SK-N-SH treated with all-trans-retinoic acid at 6 μM for 48 hours (cell line): ENCODE measurements at regions not wholly inside any gene's neighbourhood (a gene's known extent, or its start where the extent isn't known, plus 50 kb on each side); places are given as distances from the start of the nearest gene placed in this dataset.

ENCODE experiments used
- ATAC-seq: fragments of 200-7000 bp; cut with Tn5 transposase; 3 replicates; pipeline ENCODE4 v1.9.1; 2020; ENCODE audit warnings: mild to moderate bottlenecking, moderate library complexity
- ARNTL ChIP-seq: fragments of 450-650 bp; formaldehyde crosslinking; IDR thresholded peaks from 2 replicates; pipeline ENCODE4 v1.5.0; 2020; ENCODE audit warnings: low read depth, mild to moderate bottlenecking, moderate library complexity, borderline replicate concordance
- BACH2 ChIP-seq: fragments of 250-450 bp; sonication (Bioruptor Pico); IDR thresholded peaks from 2 replicates; pipeline ENCODE4 v1.9.0; 2021; ENCODE audit warnings: mild to moderate bottlenecking, borderline replicate concordance
- CREB5 ChIP-seq: fragments of 250-450 bp; sonication (Bioruptor Pico); IDR thresholded peaks from 2 replicates; pipeline ENCODE4 v1.5.1; 2020; ENCODE audit warnings: low read depth, mild to moderate bottlenecking, moderate library complexity
- CSRNP3 ChIP-seq: fragments of 250-450 bp; sonication (Bioruptor Pico); IDR thresholded peaks from 2 replicates; pipeline ENCODE4 v1.5.1; 2021; ENCODE audit warnings: mild to moderate bottlenecking, moderate library complexity
- ESRRG ChIP-seq: fragments of 250-450 bp; sonication (Bioruptor Pico); IDR thresholded peaks from 2 replicates; pipeline ENCODE4 v1.6.1; 2021; ENCODE audit warnings: mild to moderate bottlenecking
- ISL1 ChIP-seq: fragments of 250-450 bp; sonication (Bioruptor Pico); IDR thresholded peaks from 2 replicates; pipeline ENCODE4 v2.1.2; 2022; ENCODE audit warnings: mild to moderate bottlenecking, moderate library complexity
- OSR1 ChIP-seq: fragments of 250-450 bp; sonication (Bioruptor Pico); IDR thresholded peaks from 2 replicates; pipeline ENCODE4 v1.8.0; 2022; ENCODE audit warnings: moderate library complexity, mild to moderate bottlenecking, inconsistent platforms
- PATZ1 ChIP-seq: fragments of 250-450 bp; sonication (Bioruptor Pico); IDR thresholded peaks from 2 replicates; pipeline ENCODE4 v1.8.0; 2020; ENCODE audit warnings: mild to moderate bottlenecking, moderate library complexity, borderline replicate concordance
- PPARA ChIP-seq: fragments of 250-450 bp; sonication (Bioruptor Pico); IDR thresholded peaks from 2 replicates; pipeline ENCODE4 v1.5.0; 2020; ENCODE audit warnings: mild to moderate bottlenecking, borderline replicate concordance
- RARB ChIP-seq: fragments of 250-450 bp; sonication (Bioruptor Pico); IDR thresholded peaks from 2 replicates; pipeline ENCODE4 v1.8.0; 2021; ENCODE audit warnings: mild to moderate bottlenecking, moderate library complexity
- SNAI2 ChIP-seq: fragments of 250-450 bp; sonication (Bioruptor Pico); IDR thresholded peaks from 2 replicates; pipeline ENCODE4 v1.5.0; 2020; ENCODE audit warnings: mild to moderate bottlenecking, moderate library complexity
- TCF4 ChIP-seq: fragments of 250-450 bp; sonication (Bioruptor Pico); IDR thresholded peaks from 2 replicates; pipeline ENCODE4 v1.8.0; 2021; ENCODE audit warnings: mild to moderate bottlenecking, moderate library complexity, borderline replicate concordance
- TOX ChIP-seq: fragments of 250-450 bp; sonication (Bioruptor Pico); IDR thresholded peaks from 2 replicates; pipeline ENCODE4 v1.8.0; 2021; ENCODE audit warnings: mild to moderate bottlenecking, moderate library complexity, borderline replicate concordance
- ZC3H10 ChIP-seq: fragments of 250-450 bp; sonication (Bioruptor Pico); IDR thresholded peaks from 2 replicates; pipeline ENCODE4 v1.5.1; 2021; ENCODE audit warnings: mild to moderate bottlenecking, moderate library complexity
- ZFP3 ChIP-seq: fragments of 250-450 bp; sonication (Bioruptor Pico); IDR thresholded peaks from 2 replicates; pipeline ENCODE4 v1.5.0; 2020; ENCODE audit warnings: mild to moderate bottlenecking, moderate library complexity
- ZNF565 ChIP-seq: fragments of 450-650 bp; formaldehyde crosslinking; conservative IDR thresholded peaks from 2 replicates; pipeline ENCODE4 v1.5.0; 2020; ENCODE audit warnings: low read depth, mild to moderate bottlenecking, moderate library complexity
- ZNF70 ChIP-seq: fragments of 450-650 bp; formaldehyde crosslinking; IDR thresholded peaks from 2 replicates; pipeline ENCODE4 v1.5.0; 2020; ENCODE audit warnings: mild to moderate bottlenecking, moderate library complexity
- ZNF8 ChIP-seq: fragments of 450-650 bp; formaldehyde crosslinking; IDR thresholded peaks from 2 replicates; pipeline ENCODE4 v1.5.0; 2020; ENCODE audit warnings: mild to moderate bottlenecking, moderate library complexity
- TF ChIP-seq, protein P1 (sequence below): fragments of 250-450 bp; sonication (Bioruptor Pico); IDR thresholded peaks from 2 replicates; pipeline ENCODE4 v1.8.0; 2021; ENCODE audit warnings: low read depth, mild to moderate bottlenecking, moderate library complexity, borderline replicate concordance
- TF ChIP-seq, protein P2 (sequence below): fragments of 250-450 bp; sonication (Bioruptor Pico); IDR thresholded peaks from 2 replicates; pipeline ENCODE4 v1.5.0; 2020; ENCODE audit warnings: mild to moderate bottlenecking, moderate library complexity

DNA sequence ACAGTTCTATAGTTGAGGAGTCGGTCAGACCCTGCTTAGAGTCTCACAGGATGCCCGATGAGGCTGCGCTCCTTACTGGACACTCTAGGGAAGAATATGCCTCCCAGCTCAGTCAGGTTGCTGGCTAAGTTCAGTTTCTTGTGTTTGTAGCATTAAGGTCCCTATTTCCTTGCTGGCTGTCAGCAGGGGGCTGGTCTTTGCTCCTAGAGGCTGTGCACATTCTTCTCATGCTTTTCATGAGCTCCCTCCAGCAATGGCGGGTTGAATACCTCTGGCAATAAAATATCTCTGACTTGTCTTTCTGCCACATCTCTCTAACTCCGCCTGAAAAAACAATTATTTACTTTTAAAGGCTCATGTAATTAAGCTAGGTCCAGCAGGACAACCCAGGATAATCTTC, 79.4 kb upstream of the DNAJC10 start:
- TF ChIP-seq PPARA (CRISPR knock-in tag) (no peak), ESRRG (CRISPR knock-in tag) (no peak), BACH2 (CRISPR knock-in tag) (no peak), PATZ1 (CRISPR knock-in tag) (no peak), ARNTL (CRISPR knock-in tag) (no peak), TOX (no peak), ZNF565 (CRISPR knock-in tag) (no peak), ZNF8 (no peak), OSR1 (no peak), ZFP3 (CRISPR knock-in tag) (no peak), ISL1 (CRISPR knock-in tag) (no peak), RARB (CRISPR knock-in tag) (no peak), TCF4 (CRISPR knock-in tag) (no peak), SNAI2 (no peak), CREB5 (CRISPR knock-in tag) (no peak), ZNF70 (CRISPR knock-in tag) (no peak), CSRNP3 (no peak), ZC3H10 (CRISPR knock-in tag) (no peak)
- TF ChIP-seq, protein P1, sequence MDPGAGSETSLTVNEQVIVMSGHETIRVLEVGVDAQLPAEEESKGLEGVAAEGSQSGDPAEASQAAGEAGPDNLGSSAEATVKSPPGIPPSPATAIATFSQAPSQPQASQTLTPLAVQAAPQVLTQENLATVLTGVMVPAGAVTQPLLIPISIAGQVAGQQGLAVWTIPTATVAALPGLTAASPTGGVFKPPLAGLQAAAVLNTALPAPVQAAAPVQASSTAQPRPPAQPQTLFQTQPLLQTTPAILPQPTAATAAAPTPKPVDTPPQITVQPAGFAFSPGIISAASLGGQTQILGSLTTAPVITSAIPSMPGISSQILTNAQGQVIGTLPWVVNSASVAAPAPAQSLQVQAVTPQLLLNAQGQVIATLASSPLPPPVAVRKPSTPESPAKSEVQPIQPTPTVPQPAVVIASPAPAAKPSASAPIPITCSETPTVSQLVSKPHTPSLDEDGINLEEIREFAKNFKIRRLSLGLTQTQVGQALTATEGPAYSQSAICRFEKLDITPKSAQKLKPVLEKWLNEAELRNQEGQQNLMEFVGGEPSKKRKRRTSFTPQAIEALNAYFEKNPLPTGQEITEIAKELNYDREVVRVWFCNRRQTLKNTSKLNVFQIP (CRISPR knock-in tag) = no peak
- TF ChIP-seq, protein P2, sequence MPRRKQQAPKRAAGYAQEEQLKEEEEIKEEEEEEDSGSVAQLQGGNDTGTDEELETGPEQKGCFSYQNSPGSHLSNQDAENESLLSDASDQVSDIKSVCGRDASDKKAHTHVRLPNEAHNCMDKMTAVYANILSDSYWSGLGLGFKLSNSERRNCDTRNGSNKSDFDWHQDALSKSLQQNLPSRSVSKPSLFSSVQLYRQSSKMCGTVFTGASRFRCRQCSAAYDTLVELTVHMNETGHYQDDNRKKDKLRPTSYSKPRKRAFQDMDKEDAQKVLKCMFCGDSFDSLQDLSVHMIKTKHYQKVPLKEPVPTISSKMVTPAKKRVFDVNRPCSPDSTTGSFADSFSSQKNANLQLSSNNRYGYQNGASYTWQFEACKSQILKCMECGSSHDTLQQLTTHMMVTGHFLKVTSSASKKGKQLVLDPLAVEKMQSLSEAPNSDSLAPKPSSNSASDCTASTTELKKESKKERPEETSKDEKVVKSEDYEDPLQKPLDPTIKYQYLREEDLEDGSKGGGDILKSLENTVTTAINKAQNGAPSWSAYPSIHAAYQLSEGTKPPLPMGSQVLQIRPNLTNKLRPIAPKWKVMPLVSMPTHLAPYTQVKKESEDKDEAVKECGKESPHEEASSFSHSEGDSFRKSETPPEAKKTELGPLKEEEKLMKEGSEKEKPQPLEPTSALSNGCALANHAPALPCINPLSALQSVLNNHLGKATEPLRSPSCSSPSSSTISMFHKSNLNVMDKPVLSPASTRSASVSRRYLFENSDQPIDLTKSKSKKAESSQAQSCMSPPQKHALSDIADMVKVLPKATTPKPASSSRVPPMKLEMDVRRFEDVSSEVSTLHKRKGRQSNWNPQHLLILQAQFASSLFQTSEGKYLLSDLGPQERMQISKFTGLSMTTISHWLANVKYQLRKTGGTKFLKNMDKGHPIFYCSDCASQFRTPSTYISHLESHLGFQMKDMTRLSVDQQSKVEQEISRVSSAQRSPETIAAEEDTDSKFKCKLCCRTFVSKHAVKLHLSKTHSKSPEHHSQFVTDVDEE (CRISPR knock-in tag) = no peak
- ATAC-seq = no peak; the same call in 2 of the 3 replicates

DNA sequence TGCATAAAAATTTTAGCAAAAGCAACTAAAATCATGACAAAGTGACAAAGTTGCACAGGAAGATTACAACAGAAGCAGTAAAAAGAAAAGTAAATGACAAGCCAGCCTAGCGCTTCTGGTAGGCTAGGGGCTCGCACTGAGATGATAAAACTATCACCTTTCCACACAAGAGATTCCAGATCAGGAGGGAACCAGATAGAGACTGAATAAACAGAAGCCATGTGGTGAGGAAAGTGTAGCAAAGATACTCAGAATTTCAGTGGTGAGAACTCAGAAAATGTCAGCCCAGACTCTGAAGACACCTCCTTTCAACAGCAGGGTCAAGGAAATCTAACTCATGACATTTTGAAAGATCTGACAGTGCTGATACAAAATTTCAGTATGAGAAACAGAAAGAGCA, 77.4 kb upstream of the DNAJC10 start:
- TF ChIP-seq ZC3H10 (CRISPR knock-in tag) = no peak
- ATAC-seq = no peak

- TF ChIP-seq CSRNP3 = no peak
- TF ChIP-seq PATZ1 (CRISPR knock-in tag) = no peak
- no peak for ATAC-seq
Observed at GRCh38 chr2:182639971-182640370, 76.1 kb upstream of the DNAJC10 start.
